Stomach (tissue), 8 donors: ENCODE measurements at regions not wholly inside any gene's neighbourhood (a gene's known extent, or its start where the extent isn't known, plus 50 kb on each side); places are given as distances from the start of the nearest gene placed in this dataset.
"Not testable (repeated sequence)": the region's sequence is repeated elsewhere in the genome, so short reads cannot be mapped to it uniquely, and the experiment has no call there.

Experiments
- DNase-seq, 2 donors: peaks; one replicate each; pipeline versions ENCODE4 v3.0.0 to v3.0.0-alpha.2; 2013 to 2019
- H3K27ac ChIP-seq, 5 donors: fragments of 200-600 bp in 4 of 5; sonication (generic) in 4 of 5; one replicate each; pipeline ENCODE4 v1.5.1; 2013 to 2019; ENCODE audit warnings: mild to moderate bottlenecking in 1 of 5, moderate library complexity in 1 of 5
- H3K27me3 ChIP-seq, 3 donors: fragments of 200-600 bp; sonication (generic); one replicate each; pipeline ENCODE4 v1.5.1; 2017 to 2019; ENCODE audit warnings: mixed run types in 1 of 3
- H3K36me3 ChIP-seq, 4 donors: fragments of 200-600 bp; sonication (generic); 1 replicate in 3 of 4; 2 replicates in 1 of 4; pipeline ENCODE4 v1.5.1; 2016 to 2019
- H3K4me1 ChIP-seq, 4 donors: fragments of 200-600 bp; sonication (generic); one replicate each; pipeline ENCODE4 v1.5.1; 2016 to 2019
- H3K4me3 ChIP-seq, 4 donors: fragments of 200-600 bp; sonication (generic) in 3 of 4; one replicate each; pipeline ENCODE4 v1.5.1; 2016 to 2019; ENCODE audit warnings: mild to moderate bottlenecking in 1 of 4
- H3K9me3 ChIP-seq, 4 donors: fragments of 200-600 bp; sonication (generic); one replicate each; pipeline ENCODE4 v1.5.1; 2016 to 2019
- WGBS, 5 donors: extraction: QIAGEN DNeasy Blood & Tissue Kit in 3 of 5; methylation state at CpG; one replicate each; pipeline versions ENCODE4 v1.1.5 to v1.1.7; 2013 to 2018; 5-methylcytosine and 5-hydroxymethylcytosine counted together
- intact Hi-C: fragments of 100-400 bp; cut with DNase I; formaldehyde crosslinking; loops from one replicate; pipeline ENCODE4 v1.15.1; 2023; ENCODE audit warnings: low total_unique reads
- donor health status: healthy with polysubstance abuse.
- donor health status: Bipolar disorder and iron deficiency.
- donor health status: healthy.

- H3K27me3 ChIP-seq, H3K4me1 ChIP-seq, DNase-seq, H3K4me3 ChIP-seq, intact Hi-C loops, H3K36me3 ChIP-seq, H3K9me3 ChIP-seq, H3K27ac ChIP-seq: not testable (repeated sequence)
- WGBS, 5 donors, result no CpG with 5 or more reads among the region's 4 CpGs
These were observed 179.7 kb upstream of the ZNF658 start for GRCh38 chr9:66720845-66721244.

- H3K4me1 ChIP-seq, H3K36me3 ChIP-seq, H3K27me3 ChIP-seq, intact Hi-C loops, H3K27ac ChIP-seq, H3K4me3 ChIP-seq, DNase-seq, H3K9me3 ChIP-seq: not testable (repeated sequence)
These were observed 173.0 kb upstream of the ZNF658 start for GRCh38 chr9:66727540-66727939.

- intact Hi-C loops, H3K4me1 ChIP-seq, H3K4me3 ChIP-seq, H3K36me3 ChIP-seq, H3K9me3 ChIP-seq, H3K27me3 ChIP-seq, H3K27ac ChIP-seq, DNase-seq: not testable (repeated sequence)
These were observed 163.8 kb upstream of the ZNF658 start for GRCh38 chr9:66736686-66737085.

GRCh38 chr9:66738418-66738817 is 162.1 kb upstream of the ZNF658 start:
- 44 to 86% (median 72%) methylated on average over 1 of the region's 1 CpG for WGBS, 5 donors
- H3K36me3 ChIP-seq, result not testable (repeated sequence)

GRCh38 chr9:66740136-66740535 is 160.4 kb upstream of the ZNF658 start:
- H3K4me1 ChIP-seq, DNase-seq, H3K4me3 ChIP-seq, intact Hi-C loops, H3K9me3 ChIP-seq, H3K36me3 ChIP-seq, H3K27ac ChIP-seq, H3K27me3 ChIP-seq: not testable (repeated sequence)
- 100% methylated on average over 1 of the region's 4 CpGs; no CpG with 5 or more reads in 4 of the 5 donors for WGBS, 5 donors

More at GRCh38 chr9:66738418-66738817, 162.1 kb upstream of the ZNF658 start:
- H3K27ac ChIP-seq, DNase-seq, intact Hi-C loops, H3K4me1 ChIP-seq, H3K4me3 ChIP-seq, H3K9me3 ChIP-seq, H3K27me3 ChIP-seq: not testable (repeated sequence)

- not testable (repeated sequence) for H3K27me3 ChIP-seq
- 88 to 93% (median 89%) methylated on average over 6 to 18 of the region's 27 CpGs for WGBS, 5 donors
These were observed 154.7 kb upstream of the ZNF658 start for GRCh38 chr9:66745846-66746245.

GRCh38 chr9:66752324-66752923 is 148.1 kb upstream of the ZNF658 start:
- intact Hi-C loops, H3K27me3 ChIP-seq, H3K4me1 ChIP-seq, H3K36me3 ChIP-seq, H3K9me3 ChIP-seq, DNase-seq, H3K27ac ChIP-seq, H3K4me3 ChIP-seq: not testable (repeated sequence)
- 87 to 99% (median 96%) methylated on average over 6 to 10 of the region's 15 CpGs for WGBS, 5 donors

More at GRCh38 chr9:66745846-66746245, 154.7 kb upstream of the ZNF658 start:
- H3K27ac ChIP-seq, H3K9me3 ChIP-seq, H3K36me3 ChIP-seq, H3K4me3 ChIP-seq, DNase-seq, intact Hi-C loops, H3K4me1 ChIP-seq: not testable (repeated sequence)

GRCh38 chr9:66759825-66760492 is 140.6 kb upstream of the ZNF658 start:
- H3K4me1 ChIP-seq, H3K27me3 ChIP-seq, intact Hi-C loops, DNase-seq, H3K36me3 ChIP-seq, H3K9me3 ChIP-seq, H3K4me3 ChIP-seq, H3K27ac ChIP-seq: not testable (repeated sequence)
- 21 to 39% (median 35%) methylated on average over 2 to 3 of the region's 7 CpGs; no CpG with 5 or more reads in 2 of the 5 donors for WGBS, 5 donors

GRCh38 chr9:66764799-66765493 is 135.6 kb upstream of the ZNF658 start:
- H3K36me3 ChIP-seq, H3K4me3 ChIP-seq, intact Hi-C loops, H3K9me3 ChIP-seq, H3K27ac ChIP-seq, H3K27me3 ChIP-seq, DNase-seq, H3K4me1 ChIP-seq: not testable (repeated sequence)
- WGBS, 5 donors, result no CpG with 5 or more reads among the region's 3 CpGs

GRCh38 chr9:66765531-66765930 is 135.0 kb upstream of the ZNF658 start:
- DNase-seq, H3K36me3 ChIP-seq, H3K27me3 ChIP-seq, H3K4me1 ChIP-seq, H3K9me3 ChIP-seq, intact Hi-C loops, H3K4me3 ChIP-seq, H3K27ac ChIP-seq: not testable (repeated sequence)
- no CpG with 5 or more reads among the region's 2 CpGs for WGBS, 5 donors

GRCh38 chr9:66771504-66771903 is 129.0 kb upstream of the ZNF658 start:
- H3K9me3 ChIP-seq, DNase-seq, H3K36me3 ChIP-seq, H3K4me3 ChIP-seq, intact Hi-C loops, H3K27me3 ChIP-seq, H3K4me1 ChIP-seq, H3K27ac ChIP-seq: not testable (repeated sequence)
- WGBS, 5 donors, result 0 to 3% methylated on average over 1 of the region's 2 CpGs; no CpG with 5 or more reads in 3 of the 5 donors

- H3K36me3 ChIP-seq, H3K27ac ChIP-seq, intact Hi-C loops, DNase-seq, H3K4me3 ChIP-seq, H3K4me1 ChIP-seq, H3K27me3 ChIP-seq, H3K9me3 ChIP-seq: not testable (repeated sequence)
- 35 to 95% (median 93%) methylated on average over 3 to 6 of the region's 8 CpGs for WGBS, 5 donors
These were observed 125.9 kb upstream of the ZNF658 start for GRCh38 chr9:66774618-66775017.
